Subcutaneous abdominal adipose tissue (tissue), 5 donors: ENCODE measurements at regions not wholly inside any gene's neighbourhood (a gene's known extent, or its start where the extent isn't known, plus 50 kb on each side); places are given as distances from the start of the nearest gene placed in this dataset.

Experiments
- H3K27ac ChIP-seq: one replicate; pipeline ENCODE4 v1.7.0; 2013; ENCODE audit warnings: low read depth, mild to moderate bottlenecking, inconsistent platforms, low read length, moderate library complexity
- H3K27me3 ChIP-seq, 5 donors: one replicate each; pipeline ENCODE4 v1.7.0; 2013; ENCODE audit warnings: low read length in 5 of 5, inconsistent platforms in 1 of 5; ENCODE audit not compliant: control insufficient read depth in 5 of 5, insufficient read depth in 4 of 5
- H3K36me3 ChIP-seq, 5 donors: one replicate each; pipeline ENCODE4 v1.7.0; 2013; ENCODE audit warnings: low read length in 5 of 5; ENCODE audit not compliant: control insufficient read depth in 5 of 5, insufficient read depth in 5 of 5
- H3K4me1 ChIP-seq, 5 donors: one replicate each; pipeline ENCODE4 v1.7.0; 2013; ENCODE audit warnings: low read length in 5 of 5, mild to moderate bottlenecking in 3 of 5, moderate library complexity in 1 of 5; ENCODE audit not compliant: control insufficient read depth in 5 of 5, insufficient read depth in 5 of 5
- H3K4me3 ChIP-seq, 5 donors: one replicate each; pipeline ENCODE4 v1.7.0; 2013; ENCODE audit warnings: low read length in 5 of 5, low read depth in 1 of 5
- H3K9ac ChIP-seq, 5 donors: one replicate each; pipeline ENCODE4 v1.7.0; 2013; ENCODE audit warnings: low read length in 5 of 5, mild to moderate bottlenecking in 4 of 5, moderate library complexity in 3 of 5
- H3K9me3 ChIP-seq, 5 donors: one replicate each; pipeline ENCODE4 v1.7.0; 2013; ENCODE audit warnings: low read length in 5 of 5; ENCODE audit not compliant: control insufficient read depth in 5 of 5
- donor health status: healthy.
- donor health status: healthy.
- donor health status: healthy.
- donor health status: healthy.
- donor health status: healthy.

DNA sequence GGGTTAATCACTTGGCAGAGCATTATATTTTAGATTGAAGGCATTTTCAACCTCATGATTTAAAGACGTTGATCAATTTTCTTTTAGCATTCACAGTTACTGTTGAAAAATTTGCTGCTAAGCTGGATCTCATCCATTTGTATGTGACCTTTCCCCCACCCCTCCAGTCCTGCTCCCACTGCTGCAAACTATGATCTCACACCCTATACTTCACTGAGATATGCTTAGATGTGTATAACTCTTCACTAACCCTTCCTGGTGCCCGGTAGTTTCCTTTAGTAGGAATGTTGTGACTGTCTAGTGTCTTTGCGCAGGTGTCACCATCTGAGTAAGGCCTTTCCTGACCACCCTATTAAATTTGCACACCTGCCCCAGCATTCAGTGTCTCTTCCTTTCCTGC is 67.0 kb upstream of the C1orf21 start:
- no peaks in the 10 kb centered on the region for H3K27me3 ChIP-seq
- no peak overlapping the region for H3K27ac ChIP-seq

DNA sequence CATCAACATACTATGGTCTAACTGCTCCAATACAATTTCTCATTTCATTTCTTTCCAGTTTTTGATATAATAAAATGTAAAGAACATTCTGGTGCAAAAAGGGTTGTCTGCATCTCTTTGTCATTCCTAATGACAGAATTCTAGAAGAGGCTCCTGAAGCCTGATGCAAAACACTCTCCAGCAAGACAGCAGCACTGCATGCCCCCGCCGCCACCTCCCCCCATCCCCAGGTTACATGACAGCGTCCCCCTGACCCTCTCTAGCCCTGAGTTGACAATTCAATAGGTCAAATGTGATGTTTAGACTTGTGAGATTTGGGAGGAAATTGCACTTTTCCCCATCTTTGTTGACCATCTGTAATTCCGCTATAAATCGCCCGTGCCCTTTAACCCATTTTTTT is 64.6 kb upstream of the C1orf21 start:
- H3K9me3 ChIP-seq, result no peaks in the 10 kb centered on the region
- no peak overlapping the region for H3K9ac ChIP-seq
- H3K4me3 ChIP-seq, result no peak overlapping the region
- no peaks in the 10 kb centered on the region for H3K27me3 ChIP-seq
- H3K36me3 ChIP-seq, result no peaks in the 10 kb centered on the region
- H3K27ac ChIP-seq, result no peak overlapping the region
- H3K4me1 ChIP-seq, result no peaks in the 10 kb centered on the region

More for the DNA sequence above, 67.0 kb upstream of the C1orf21 start:
- no peak overlapping the region for H3K4me3 ChIP-seq
- H3K9ac ChIP-seq, result no peak overlapping the region
- no peaks in the 10 kb centered on the region for H3K4me1 ChIP-seq
- H3K36me3 ChIP-seq, result no peaks in the 10 kb centered on the region
- H3K9me3 ChIP-seq, result no peaks in the 10 kb centered on the region

GRCh38 chr1:184324972-184325371 is 61.9 kb upstream of the C1orf21 start:
- Histone ChIP-seq H3K9ac (no peak overlapping the region), H3K9me3 (no peaks in the 10 kb centered on the region), H3K27ac (no peak overlapping the region), H3K4me3 (no peak overlapping the region), H3K27me3 (no peaks in the 10 kb centered on the region), H3K36me3 (no peaks in the 10 kb centered on the region), H3K4me1 (peaks cover 0 to 8% (median 0%) of the 10 kb centered on the region in 5 donors)

- Histone ChIP-seq H3K27me3 (no peaks in the 10 kb centered on the region), H3K9me3 (no peaks in the 10 kb centered on the region), H3K4me3 (no peak overlapping the region), H3K27ac (no peak overlapping the region), H3K9ac (no peak overlapping the region), H3K4me1 (peaks cover 0 to 12% (median 0%) of the 10 kb centered on the region in 5 donors), H3K36me3 (no peaks in the 10 kb centered on the region)
Measured at GRCh38 chr1:184326278-184326677, 60.6 kb upstream of the C1orf21 start.

GRCh38 chr1:184329245-184329953 is 57.4 kb upstream of the C1orf21 start:
- H3K27ac ChIP-seq, result no peak overlapping the region
- peaks cover 0 to 5% (median 3%) of the 10 kb centered on the region in 5 donors for H3K9me3 ChIP-seq
- no peak overlapping the region for H3K9ac ChIP-seq
- H3K27me3 ChIP-seq, result no peaks in the 10 kb centered on the region
- H3K36me3 ChIP-seq, result no peaks in the 10 kb centered on the region
- peaks cover 0 to 12% (median 0%) of the 10 kb centered on the region in 5 donors for H3K4me1 ChIP-seq
- no peak overlapping the region for H3K4me3 ChIP-seq

- Histone ChIP-seq H3K4me1 (peaks cover 0 to 12% (median 0%) of the 10 kb centered on the region in 5 donors), H3K27ac (no peak overlapping the region), H3K9me3 (peaks cover 0 to 5% (median 3%) of the 10 kb centered on the region in 5 donors), H3K27me3 (no peaks in the 10 kb centered on the region), H3K4me3 (no peak overlapping the region), H3K9ac (no peak overlapping the region), H3K36me3 (no peaks in the 10 kb centered on the region)
Measured at GRCh38 chr1:184329962-184330868, 56.6 kb upstream of the C1orf21 start.

DNA sequence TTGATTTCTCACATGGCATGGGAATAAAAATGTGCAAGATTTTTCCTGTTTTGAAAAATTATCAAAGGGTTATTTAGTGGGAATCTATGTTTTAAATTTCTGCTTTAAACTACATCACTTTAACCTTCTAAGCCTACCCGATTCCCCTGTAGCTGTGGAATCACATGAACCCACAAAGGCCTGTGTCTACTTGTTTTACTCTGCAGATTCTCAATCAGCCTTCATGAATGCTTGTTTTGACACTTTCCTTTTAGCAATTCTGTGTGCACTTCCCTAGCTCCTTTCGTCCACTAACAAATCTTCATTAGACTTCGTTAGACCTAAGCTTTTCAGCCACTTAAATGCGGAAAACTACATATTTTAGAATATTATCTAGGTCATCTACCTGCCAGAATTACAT is 56.0 kb upstream of the C1orf21 start:
- Histone ChIP-seq H3K4me1 (peaks cover 0 to 12% (median 0%) of the 10 kb centered on the region in 5 donors), H3K4me3 (no peak overlapping the region), H3K9me3 (peaks cover 0 to 5% (median 3%) of the 10 kb centered on the region in 5 donors), H3K27me3 (no peaks in the 10 kb centered on the region), H3K27ac (no peak overlapping the region), H3K36me3 (no peaks in the 10 kb centered on the region), H3K9ac (no peak overlapping the region)
